SK-N-SH treated with all-trans-retinoic acid at 6 μM for 48 hours (cell line): ENCODE measurements at regions not wholly inside any gene's neighbourhood (a gene's known extent, or its start where the extent isn't known, plus 50 kb on each side); places are given as distances from the start of the nearest gene placed in this dataset.

Experiments used
- ARNTL ChIP-seq: fragments of 450-650 bp; formaldehyde crosslinking; IDR thresholded peaks from 2 replicates; pipeline ENCODE4 v1.5.0; 2020; ENCODE audit warnings: low read depth, mild to moderate bottlenecking, moderate library complexity, borderline replicate concordance
- PPARA ChIP-seq: fragments of 250-450 bp; sonication (Bioruptor Pico); IDR thresholded peaks from 2 replicates; pipeline ENCODE4 v1.5.0; 2020; ENCODE audit warnings: mild to moderate bottlenecking, borderline replicate concordance
- RARB ChIP-seq: fragments of 250-450 bp; sonication (Bioruptor Pico); IDR thresholded peaks from 2 replicates; pipeline ENCODE4 v1.8.0; 2021; ENCODE audit warnings: mild to moderate bottlenecking, moderate library complexity
- SNAI2 ChIP-seq: fragments of 250-450 bp; sonication (Bioruptor Pico); IDR thresholded peaks from 2 replicates; pipeline ENCODE4 v1.5.0; 2020; ENCODE audit warnings: mild to moderate bottlenecking, moderate library complexity
- ZFP30 ChIP-seq: fragments of 450-650 bp; formaldehyde crosslinking; IDR thresholded peaks from 2 replicates; pipeline ENCODE4 v1.5.0; 2022; ENCODE audit warnings: mild to moderate bottlenecking, moderate library complexity
- TF ChIP-seq, protein P1 (sequence below): fragments of 250-450 bp; sonication (Bioruptor Pico); IDR thresholded peaks from 2 replicates; pipeline ENCODE4 v1.8.0; 2020; ENCODE audit warnings: mild to moderate bottlenecking, moderate library complexity, borderline replicate concordance
- TF ChIP-seq, protein P2 (sequence below): fragments of 250-450 bp; sonication (Bioruptor Pico); IDR thresholded peaks from 2 replicates; pipeline ENCODE4 v1.5.0; 2020; ENCODE audit warnings: mild to moderate bottlenecking, moderate library complexity

- TF ChIP-seq SNAI2 (CRISPR knock-in tag) (no peak), ZFP30 (CRISPR knock-in tag) (no peak), ARNTL (CRISPR knock-in tag) (no peak), RARB (CRISPR knock-in tag) (no peak), PPARA (CRISPR knock-in tag) (no peak)
- TF ChIP-seq, protein P1, sequence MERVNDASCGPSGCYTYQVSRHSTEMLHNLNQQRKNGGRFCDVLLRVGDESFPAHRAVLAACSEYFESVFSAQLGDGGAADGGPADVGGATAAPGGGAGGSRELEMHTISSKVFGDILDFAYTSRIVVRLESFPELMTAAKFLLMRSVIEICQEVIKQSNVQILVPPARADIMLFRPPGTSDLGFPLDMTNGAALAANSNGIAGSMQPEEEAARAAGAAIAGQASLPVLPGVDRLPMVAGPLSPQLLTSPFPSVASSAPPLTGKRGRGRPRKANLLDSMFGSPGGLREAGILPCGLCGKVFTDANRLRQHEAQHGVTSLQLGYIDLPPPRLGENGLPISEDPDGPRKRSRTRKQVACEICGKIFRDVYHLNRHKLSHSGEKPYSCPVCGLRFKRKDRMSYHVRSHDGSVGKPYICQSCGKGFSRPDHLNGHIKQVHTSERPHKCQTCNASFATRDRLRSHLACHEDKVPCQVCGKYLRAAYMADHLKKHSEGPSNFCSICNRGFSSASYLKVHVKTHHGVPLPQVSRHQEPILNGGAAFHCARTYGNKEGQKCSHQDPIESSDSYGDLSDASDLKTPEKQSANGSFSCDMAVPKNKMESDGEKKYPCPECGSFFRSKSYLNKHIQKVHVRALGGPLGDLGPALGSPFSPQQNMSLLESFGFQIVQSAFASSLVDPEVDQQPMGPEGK (CRISPR knock-in tag): no peak
- TF ChIP-seq, protein P2, sequence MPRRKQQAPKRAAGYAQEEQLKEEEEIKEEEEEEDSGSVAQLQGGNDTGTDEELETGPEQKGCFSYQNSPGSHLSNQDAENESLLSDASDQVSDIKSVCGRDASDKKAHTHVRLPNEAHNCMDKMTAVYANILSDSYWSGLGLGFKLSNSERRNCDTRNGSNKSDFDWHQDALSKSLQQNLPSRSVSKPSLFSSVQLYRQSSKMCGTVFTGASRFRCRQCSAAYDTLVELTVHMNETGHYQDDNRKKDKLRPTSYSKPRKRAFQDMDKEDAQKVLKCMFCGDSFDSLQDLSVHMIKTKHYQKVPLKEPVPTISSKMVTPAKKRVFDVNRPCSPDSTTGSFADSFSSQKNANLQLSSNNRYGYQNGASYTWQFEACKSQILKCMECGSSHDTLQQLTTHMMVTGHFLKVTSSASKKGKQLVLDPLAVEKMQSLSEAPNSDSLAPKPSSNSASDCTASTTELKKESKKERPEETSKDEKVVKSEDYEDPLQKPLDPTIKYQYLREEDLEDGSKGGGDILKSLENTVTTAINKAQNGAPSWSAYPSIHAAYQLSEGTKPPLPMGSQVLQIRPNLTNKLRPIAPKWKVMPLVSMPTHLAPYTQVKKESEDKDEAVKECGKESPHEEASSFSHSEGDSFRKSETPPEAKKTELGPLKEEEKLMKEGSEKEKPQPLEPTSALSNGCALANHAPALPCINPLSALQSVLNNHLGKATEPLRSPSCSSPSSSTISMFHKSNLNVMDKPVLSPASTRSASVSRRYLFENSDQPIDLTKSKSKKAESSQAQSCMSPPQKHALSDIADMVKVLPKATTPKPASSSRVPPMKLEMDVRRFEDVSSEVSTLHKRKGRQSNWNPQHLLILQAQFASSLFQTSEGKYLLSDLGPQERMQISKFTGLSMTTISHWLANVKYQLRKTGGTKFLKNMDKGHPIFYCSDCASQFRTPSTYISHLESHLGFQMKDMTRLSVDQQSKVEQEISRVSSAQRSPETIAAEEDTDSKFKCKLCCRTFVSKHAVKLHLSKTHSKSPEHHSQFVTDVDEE (CRISPR knock-in tag): no peak
These were observed 196.6 kb downstream of the PLK2 start for GRCh38 chr5:58263296-58263695.
